Right atrium auricular region (tissue), 2 donors: ENCODE measurements at regions not wholly inside any gene's neighbourhood (a gene's known extent, or its start where the extent isn't known, plus 50 kb on each side); places are given as distances from the start of the nearest gene placed in this dataset.
"Not testable (repeated sequence)": the region's sequence is repeated elsewhere in the genome, so short reads cannot be mapped to it uniquely, and the experiment has no call there.

ENCODE experiments used
- DNase-seq: peaks from one replicate; pipeline ENCODE4 v3.0.0-alpha.2; 2019; ENCODE audit warnings: low spot score
- H3K27ac ChIP-seq, 2 donors: fragments of 200-600 bp; sonication (generic); 1 replicate in 1 of 2; 2 replicates in 1 of 2; pipeline ENCODE4 v1.5.1; 2016 to 2019
- H3K27me3 ChIP-seq, 2 donors: fragments of 200-600 bp; sonication (generic); one replicate each; pipeline versions ENCODE4 v1.5.1 to v1.6.0; 2017 to 2019
- H3K36me3 ChIP-seq: fragments of 200-600 bp; sonication (generic); one replicate; pipeline ENCODE4 v1.5.1; 2016
- H3K4me1 ChIP-seq, 2 donors: fragments of 200-600 bp; sonication (generic); one replicate each; pipeline versions ENCODE4 v1.5.1 to v1.6.0; 2017 to 2019
- H3K4me3 ChIP-seq, 2 donors: fragments of 200-600 bp; sonication (generic); 1 replicate in 1 of 2; 2 replicates in 1 of 2; pipeline ENCODE4 v1.5.1; 2017 to 2019; ENCODE audit warnings: mild to moderate bottlenecking in 1 of 2, moderate library complexity in 1 of 2
- H3K9me3 ChIP-seq, 2 donors: fragments of 200-600 bp; sonication (generic); one replicate each; pipeline ENCODE4 v1.5.1; 2019
- CTCF ChIP-seq, 2 donors: fragments of 200-600 bp; sonication (generic); IDR thresholded peaks; one replicate each; pipeline ENCODE4 v1.5.1; 2019; ENCODE audit warnings: antibody characterized with exemption in 2 of 2

- no peak overlapping the region for H3K4me3 ChIP-seq
These were observed 69.4 kb upstream of the BMP2 start for GRCh38 chr20:6698056-6698455.

DNA sequence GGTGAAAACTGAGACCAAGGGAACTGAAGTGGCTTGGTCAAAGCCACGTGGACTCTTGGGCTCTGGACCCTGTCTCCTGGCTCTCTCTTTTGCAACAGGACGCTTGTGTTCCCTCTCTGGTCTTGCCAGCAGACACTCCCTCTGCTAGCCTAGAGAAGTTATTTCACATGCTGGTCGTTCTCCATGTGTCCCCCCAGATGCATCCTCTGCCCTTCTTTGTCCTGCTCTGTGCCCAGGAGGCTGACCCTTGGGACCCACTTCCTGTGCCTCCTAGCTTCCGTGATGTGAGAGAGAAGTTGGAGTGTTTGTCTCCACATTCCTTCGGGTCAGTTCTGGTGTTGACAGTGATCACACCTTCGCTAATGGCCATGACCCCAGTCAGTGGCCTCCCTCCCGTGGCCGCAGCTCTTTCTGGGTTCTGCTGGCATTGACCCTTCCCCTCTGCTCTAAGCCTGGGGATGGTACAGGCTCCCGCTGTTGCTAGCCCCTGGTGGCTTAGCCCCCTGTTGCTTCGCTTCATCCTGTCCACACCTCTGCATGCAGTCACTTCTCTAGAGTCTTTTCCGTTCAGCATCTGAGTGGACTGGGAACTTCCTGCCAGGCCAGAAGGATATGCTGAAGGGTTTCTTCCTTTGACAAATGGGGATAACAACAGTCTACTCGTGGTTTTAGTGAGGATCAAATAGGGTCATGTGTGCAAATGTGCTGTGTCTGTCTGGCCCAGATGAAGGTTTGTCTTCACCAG is 70.1 kb upstream of the BMP2 start:
- no peak for TF ChIP-seq CTCF (IDR thresholded peaks at IDR 0.05)
- no peaks in the 10 kb centered on the region for H3K4me1 ChIP-seq
- H3K4me3 ChIP-seq = no peak overlapping the region
- DNase-seq = no peak
- H3K36me3 ChIP-seq = no peaks in the 10 kb centered on the region
- H3K9me3 ChIP-seq = no peaks in the 10 kb centered on the region
- H3K27ac ChIP-seq = no peak overlapping the region
- no peaks in the 10 kb centered on the region for H3K27me3 ChIP-seq

More at GRCh38 chr20:6698056-6698455, 69.4 kb upstream of the BMP2 start:
- Histone ChIP-seq H3K9me3 (no peaks in the 10 kb centered on the region), H3K4me1 (no peaks in the 10 kb centered on the region), H3K27ac (no peak overlapping the region), H3K36me3 (no peaks in the 10 kb centered on the region), H3K27me3 (no peaks in the 10 kb centered on the region)
- no peak for TF ChIP-seq CTCF (IDR thresholded peaks at IDR 0.05)
- DNase-seq = no peak

- H3K36me3 ChIP-seq = no peaks in the 10 kb centered on the region
- no peak for TF ChIP-seq CTCF (IDR thresholded peaks at IDR 0.05)
- no peak for DNase-seq
These were observed 71.5 kb upstream of the BMP2 start for GRCh38 chr20:6696001-6696400.

GRCh38 chr20:6693808-6694198 is 73.7 kb upstream of the BMP2 start:
- not testable (repeated sequence) for H3K9me3 ChIP-seq, H3K36me3 ChIP-seq, H3K27me3 ChIP-seq, DNase-seq, H3K27ac ChIP-seq, H3K4me1 ChIP-seq, H3K4me3 ChIP-seq

More at GRCh38 chr20:6696001-6696400, 71.5 kb upstream of the BMP2 start:
- Histone ChIP-seq H3K27ac (no peak overlapping the region), H3K4me3 (no peak overlapping the region), H3K9me3 (no peaks in the 10 kb centered on the region), H3K4me1 (no peaks in the 10 kb centered on the region), H3K27me3 (no peaks in the 10 kb centered on the region)

DNA sequence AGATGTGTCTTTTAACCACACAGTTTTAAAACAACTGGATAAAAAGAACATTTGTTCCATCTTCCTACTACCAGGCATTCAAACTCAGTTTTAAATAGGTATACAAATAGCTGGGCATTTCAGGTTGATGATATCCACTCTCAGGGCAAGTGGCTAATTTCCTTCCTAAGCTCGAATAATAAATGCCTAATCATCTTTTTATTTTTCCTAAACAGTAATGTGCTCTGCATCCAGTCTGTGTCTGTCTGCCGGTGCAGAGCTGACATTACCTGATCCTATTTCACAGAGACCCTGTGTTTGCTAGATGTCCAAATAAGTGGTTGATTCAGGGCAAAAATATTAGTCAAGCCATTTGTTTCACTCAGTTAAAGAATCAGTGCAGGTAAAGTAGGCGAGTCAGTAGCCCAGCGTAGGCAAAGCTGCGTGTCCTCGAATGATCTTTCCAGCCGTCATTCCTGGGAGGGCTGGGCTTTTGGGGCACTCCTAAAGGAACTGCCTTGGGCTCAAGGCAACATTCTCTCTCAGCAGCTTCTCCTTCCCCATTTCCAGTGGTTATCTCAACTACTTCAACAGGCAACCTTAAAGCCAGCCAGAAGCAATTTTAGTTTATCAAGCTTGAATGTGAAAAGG is 74.2 kb upstream of the BMP2 start:
- no peaks in the 10 kb centered on the region for H3K36me3 ChIP-seq
- no peak for DNase-seq
- H3K27me3 ChIP-seq = no peaks in the 10 kb centered on the region
- H3K9me3 ChIP-seq = no peaks in the 10 kb centered on the region
- H3K4me3 ChIP-seq = no peak overlapping the region
- H3K27ac ChIP-seq = no peak overlapping the region
- H3K4me1 ChIP-seq = no peaks in the 10 kb centered on the region
- no peak for TF ChIP-seq CTCF (IDR thresholded peaks at IDR 0.05)

- no peak for TF ChIP-seq CTCF (IDR thresholded peaks at IDR 0.05)
- H3K4me1 ChIP-seq = no peaks in the 10 kb centered on the region
- no peak overlapping the region for H3K27ac ChIP-seq
- no peaks in the 10 kb centered on the region for H3K9me3 ChIP-seq
- no peaks in the 10 kb centered on the region for H3K27me3 ChIP-seq
- no peak for DNase-seq
- no peak overlapping the region for H3K4me3 ChIP-seq
- H3K36me3 ChIP-seq = no peaks in the 10 kb centered on the region
These were observed 74.8 kb upstream of the BMP2 start for GRCh38 chr20:6692566-6693173.
